ENCODE measurements at regions not wholly inside any gene's neighbourhood (a gene's known extent, or its start where the extent isn't known, plus 50 kb on each side); places are given as distances from the start of the nearest gene placed in this dataset.

DNA sequence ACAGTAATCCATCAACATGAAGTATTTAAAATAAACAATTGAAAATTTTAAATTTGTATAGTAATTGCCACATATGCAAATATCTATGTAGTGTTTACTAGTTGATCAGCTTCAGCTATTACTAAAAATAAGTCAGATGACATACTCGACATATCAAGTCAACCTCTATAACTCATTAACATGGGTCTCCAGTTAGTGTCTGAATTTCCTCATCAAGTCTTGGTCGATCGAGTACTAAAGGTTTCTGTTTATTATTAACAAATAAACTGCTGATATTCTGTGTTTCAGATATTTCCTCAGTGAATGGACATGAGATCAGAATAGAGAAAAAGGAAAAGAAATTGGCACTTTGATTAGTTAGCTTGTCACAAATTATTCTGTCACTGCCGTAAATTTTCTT lies 266.5 kb upstream of the ITGA1 start:
- no peak overlapping the region for H3K27ac ChIP-seq (ENCODE audit: low read depth, low read length)
- Mint-ChIP-seq H3K27ac (no peak overlapping the region), H3K27me3 (ENCODE audit: insufficient read depth) (no peaks in the 10 kb centered on the region), H3K4me3 (no peak overlapping the region), H3K36me3 (ENCODE audit: low read depth) (no peaks in the 10 kb centered on the region), H3K9me3 (no peaks in the 10 kb centered on the region), H3K4me1 (peaks cover 3% of the 10 kb centered on the region)
- TF ChIP-seq, protein P1, sequence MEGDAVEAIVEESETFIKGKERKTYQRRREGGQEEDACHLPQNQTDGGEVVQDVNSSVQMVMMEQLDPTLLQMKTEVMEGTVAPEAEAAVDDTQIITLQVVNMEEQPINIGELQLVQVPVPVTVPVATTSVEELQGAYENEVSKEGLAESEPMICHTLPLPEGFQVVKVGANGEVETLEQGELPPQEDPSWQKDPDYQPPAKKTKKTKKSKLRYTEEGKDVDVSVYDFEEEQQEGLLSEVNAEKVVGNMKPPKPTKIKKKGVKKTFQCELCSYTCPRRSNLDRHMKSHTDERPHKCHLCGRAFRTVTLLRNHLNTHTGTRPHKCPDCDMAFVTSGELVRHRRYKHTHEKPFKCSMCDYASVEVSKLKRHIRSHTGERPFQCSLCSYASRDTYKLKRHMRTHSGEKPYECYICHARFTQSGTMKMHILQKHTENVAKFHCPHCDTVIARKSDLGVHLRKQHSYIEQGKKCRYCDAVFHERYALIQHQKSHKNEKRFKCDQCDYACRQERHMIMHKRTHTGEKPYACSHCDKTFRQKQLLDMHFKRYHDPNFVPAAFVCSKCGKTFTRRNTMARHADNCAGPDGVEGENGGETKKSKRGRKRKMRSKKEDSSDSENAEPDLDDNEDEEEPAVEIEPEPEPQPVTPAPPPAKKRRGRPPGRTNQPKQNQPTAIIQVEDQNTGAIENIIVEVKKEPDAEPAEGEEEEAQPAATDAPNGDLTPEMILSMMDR (conservative IDR thresholded peaks at IDR 0.05): no peak
- H3K27me3 ChIP-seq (ENCODE audit: control insufficient read depth, insufficient read depth, low read length, poor library complexity, severe bottlenecking): no peaks in the 10 kb centered on the region
- H3K9me3 ChIP-seq (ENCODE audit: control insufficient read depth, low read length): no peaks in the 10 kb centered on the region
- WGBS, 2 experiments (ENCODE audit: insufficient coverage in 1 of 2, insufficient read length in 1 of 2): 100% methylated on average over 1 to 4 of the region's 4 CpGs
- no peak for DNase-seq
- H3K9ac ChIP-seq (ENCODE audit: extremely low read depth, low read length, poor library complexity, severe bottlenecking): no peak overlapping the region
- H3K36me3 ChIP-seq (ENCODE audit: control insufficient read depth, insufficient read depth, low read length): no peaks in the 10 kb centered on the region
- H3K4me3 ChIP-seq (ENCODE audit: low read length): no peak overlapping the region
- H3K4me1 ChIP-seq (ENCODE audit: control insufficient read depth, insufficient read depth, low read length): no peaks in the 10 kb centered on the region

DNA sequence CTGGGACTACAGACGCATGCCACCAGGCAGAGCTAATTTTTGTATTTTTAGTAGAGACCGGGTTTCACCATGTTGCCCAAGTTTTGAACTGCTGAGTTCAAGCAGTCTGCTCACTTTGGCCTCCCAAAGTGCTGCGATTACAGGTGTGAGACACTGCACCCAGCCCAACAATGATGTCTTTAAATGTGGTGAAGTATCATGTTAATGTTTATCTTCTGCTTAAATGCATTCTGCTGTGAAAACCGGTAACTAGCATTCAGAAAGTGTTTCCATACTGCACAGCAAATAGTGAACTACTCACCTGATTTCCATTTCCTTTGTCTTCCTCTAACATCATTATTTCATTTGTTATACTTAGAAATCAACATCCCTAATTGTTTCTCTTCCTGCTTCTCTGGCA lies 264.0 kb upstream of the ITGA1 start:
- no peaks in the 10 kb centered on the region for H3K27me3 Mint-ChIP-seq (ENCODE audit: insufficient read depth)
- 73 to 86% methylated on average over 1 to 4 of the region's 4 CpGs for WGBS, 2 experiments (ENCODE audit: insufficient coverage in 1 of 2, insufficient read length in 1 of 2)
- H3K9me3 ChIP-seq (ENCODE audit: control insufficient read depth, low read length): no peaks in the 10 kb centered on the region

DNA sequence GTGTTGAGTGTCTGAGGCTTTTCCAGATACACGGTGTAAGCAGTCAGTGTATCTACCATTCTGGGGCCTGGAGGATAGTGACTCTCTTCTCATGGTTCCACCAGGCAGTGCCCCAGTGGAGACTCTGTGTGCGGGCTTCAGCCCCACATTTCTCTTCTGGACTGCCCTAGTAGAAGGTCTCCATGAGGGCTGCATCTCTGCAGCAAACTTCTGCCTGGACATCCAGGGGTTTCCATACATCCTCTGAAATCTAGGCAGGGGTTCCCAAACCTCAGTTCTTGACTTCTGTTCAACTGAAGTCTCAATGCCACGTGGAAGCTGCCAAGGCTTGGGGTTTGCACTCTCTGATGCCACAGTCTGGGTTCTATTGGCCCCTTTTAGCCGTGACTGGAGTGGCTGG lies 256.6 kb upstream of the ITGA1 start:
- Histone ChIP-seq H3K27ac (ENCODE audit: low read depth, low read length) (no peak overlapping the region), H3K36me3 (ENCODE audit: control insufficient read depth, insufficient read depth, low read length) (no peaks in the 10 kb centered on the region), H3K9me3 (ENCODE audit: control insufficient read depth, low read length) (peaks cover 19% of the 10 kb centered on the region), H3K27me3 (ENCODE audit: control insufficient read depth, insufficient read depth, low read length, poor library complexity, severe bottlenecking) (no peaks in the 10 kb centered on the region), H3K4me1 (ENCODE audit: control insufficient read depth, insufficient read depth, low read length) (no peaks in the 10 kb centered on the region), H3K4me3 (ENCODE audit: low read length) (no peak overlapping the region), H3K9ac (ENCODE audit: extremely low read depth, low read length, poor library complexity, severe bottlenecking) (no peak overlapping the region)
- H3K9me3 Mint-ChIP-seq: peaks cover 33% of the 10 kb centered on the region
- no peak overlapping the region for H3K4me3 Mint-ChIP-seq
- peaks cover 1% of the 10 kb centered on the region for H3K27me3 Mint-ChIP-seq (ENCODE audit: insufficient read depth)
- TF ChIP-seq, protein P1 (conservative IDR thresholded peaks at IDR 0.05): no peak
- WGBS, 2 experiments (ENCODE audit: insufficient coverage in 1 of 2, insufficient read length in 1 of 2): 80 to 83% methylated on average over 1 to 4 of the region's 4 CpGs
- H3K27ac Mint-ChIP-seq: no peak overlapping the region
- H3K36me3 Mint-ChIP-seq (ENCODE audit: low read depth): no peaks in the 10 kb centered on the region
- no peaks in the 10 kb centered on the region for H3K4me1 Mint-ChIP-seq
- DNase-seq: peak; percentile 40

More for the DNA sequence above, 264.0 kb upstream of the ITGA1 start:
- no peak overlapping the region for H3K9ac ChIP-seq (ENCODE audit: extremely low read depth, low read length, poor library complexity, severe bottlenecking)
- TF ChIP-seq, protein P1 (conservative IDR thresholded peaks at IDR 0.05): no peak
- H3K36me3 Mint-ChIP-seq (ENCODE audit: low read depth): no peaks in the 10 kb centered on the region
- no peaks in the 10 kb centered on the region for H3K27me3 ChIP-seq (ENCODE audit: control insufficient read depth, insufficient read depth, low read length, poor library complexity, severe bottlenecking)
- no peak overlapping the region for H3K27ac Mint-ChIP-seq
- no peaks in the 10 kb centered on the region for H3K36me3 ChIP-seq (ENCODE audit: control insufficient read depth, insufficient read depth, low read length)
- no peaks in the 10 kb centered on the region for H3K9me3 Mint-ChIP-seq
- no peak overlapping the region for H3K4me3 ChIP-seq (ENCODE audit: low read length)
- H3K27ac ChIP-seq (ENCODE audit: low read depth, low read length): no peak overlapping the region
- H3K4me1 ChIP-seq (ENCODE audit: control insufficient read depth, insufficient read depth, low read length): no peaks in the 10 kb centered on the region
- peaks cover 3% of the 10 kb centered on the region for H3K4me1 Mint-ChIP-seq
- H3K4me3 Mint-ChIP-seq: no peak overlapping the region
- DNase-seq: no peak
